ENCODE measurements at regions not wholly inside any gene's neighbourhood (a gene's known extent, or its start where the extent isn't known, plus 50 kb on each side); places are given as distances from the start of the nearest gene placed in this dataset.

DNA sequence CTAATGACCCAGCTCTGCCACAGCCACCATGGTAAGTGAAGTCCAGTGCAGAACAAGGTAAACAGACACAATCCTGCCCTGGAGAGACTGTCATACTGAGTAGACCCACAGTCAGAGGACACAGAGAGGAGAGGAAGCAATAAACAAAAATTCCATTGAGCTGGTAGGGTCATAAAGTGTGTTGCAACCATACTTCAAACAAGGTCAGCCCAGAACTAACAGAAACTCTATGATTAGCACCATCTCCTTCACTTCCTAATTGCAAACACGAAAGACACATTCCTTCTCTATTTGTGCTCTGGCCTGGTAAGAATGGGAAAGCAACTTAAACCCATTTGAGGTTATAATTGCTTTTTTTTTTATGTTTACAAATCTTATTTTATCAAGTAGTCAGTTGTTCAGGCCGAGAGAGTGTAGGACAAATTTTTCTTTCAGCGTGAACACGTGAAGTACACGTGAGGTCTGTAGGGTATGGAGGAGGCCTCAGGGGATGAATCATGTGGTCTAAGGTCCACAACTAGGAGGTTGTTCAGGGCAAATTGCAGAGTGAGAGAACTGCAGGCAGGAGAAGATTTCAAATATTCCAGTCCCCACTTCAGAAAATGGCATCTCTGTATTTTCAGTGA lies 71.4 kb upstream of the GLS start:
- no peaks in the 10 kb centered on the region for H3K9me3 ChIP-seq (ENCODE audit: control insufficient read depth, insufficient read depth, low read depth, low read length)
- ATAC-seq: no peak
- in situ Hi-C loops (cut with HindIII; ENCODE audit: low pct_unique_long_range_greater_than_20kb, low sequenced_read_pairs) (no loop called here), intact Hi-C loops (cut with micrococcal nuclease; ENCODE audit: unreplicated experiment) (loop anchor here (10.0 kb wide), 1 partner anchor 424 kb away; no protein-coding TSS in a partner anchor)
- no peak overlapping the region for H3K27ac ChIP-seq (ENCODE audit: low read length)
- BruUV-seq (replicated peaks): no TSS peak
- H3K4me1 ChIP-seq (ENCODE audit: control insufficient read depth, insufficient read depth, low read length): no peaks in the 10 kb centered on the region
- ChIA-PET CTCF (no interaction called here), POLR2A (interaction anchor here (0.5 kb wide), 1 partner anchor 105 kb away, joined by 4 read pairs; no protein-coding TSS in a partner anchor)
- DNase-seq (ENCODE audit: low read depth, low spot score): no peak
- TF ChIP-seq POLR2AphosphoS5 (IDR thresholded peaks at IDR 0.05; ENCODE audit: low read depth, low read length): no peak
- TF ChIP-seq REST (IDR thresholded peaks at IDR 0.05; ENCODE audit: insufficient read depth in 1 of 2, low read depth in 2 of 2, low read length in 1 of 2): no peak
- no peak for TF ChIP-seq TCF7L2 (IDR thresholded peaks at IDR 0.05; ENCODE audit: low read depth, low read length)
- no peak for TF ChIP-seq CTCF (IDR thresholded peaks at IDR 0.05)
- no peak for TF ChIP-seq SIN3A (IDR thresholded peaks at IDR 0.05; ENCODE audit: borderline replicate concordance, insufficient read depth, low read depth, low read length)
- H3K36me3 ChIP-seq (ENCODE audit: control insufficient read depth, insufficient read depth, low read length): no peaks in the 10 kb centered on the region
- no peak overlapping the region for H3K4me3 ChIP-seq (ENCODE audit: low read depth in 2 of 2, low read length in 2 of 2)
- H3K27me3 ChIP-seq (ENCODE audit: control insufficient read depth, insufficient read depth, low read length): no peaks in the 10 kb centered on the region; the same call in 1 of the 2 replicates

DNA sequence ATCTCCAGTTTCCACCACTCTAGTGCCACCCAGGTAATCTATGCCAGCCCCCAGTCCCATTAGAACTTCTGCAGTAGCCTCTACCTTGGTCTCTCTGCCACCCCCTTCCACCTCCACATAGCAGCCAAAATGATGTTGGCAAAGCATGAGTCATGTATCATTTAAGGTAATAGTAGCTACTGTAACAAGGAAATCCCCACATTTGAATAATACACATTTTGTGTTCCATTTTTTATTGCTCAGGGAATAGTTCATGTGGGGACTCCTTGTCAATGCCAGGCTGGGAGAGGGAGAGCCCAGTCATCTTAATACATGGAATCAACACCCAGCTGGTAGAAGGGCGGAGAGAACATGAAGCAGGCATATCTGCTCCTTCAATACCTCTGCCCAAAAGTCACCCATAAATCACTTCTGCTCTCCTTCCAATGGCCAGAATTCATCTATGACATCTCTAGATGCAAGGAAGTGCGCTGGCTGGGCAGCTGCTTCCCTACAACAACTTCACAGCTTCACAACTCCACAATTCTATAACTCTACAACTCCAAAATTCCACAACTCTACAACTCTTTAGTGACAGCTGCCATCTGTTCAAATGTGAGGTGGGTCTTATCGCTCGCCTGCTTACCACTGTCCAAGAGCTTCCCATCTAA lies 70.6 kb upstream of the GLS start:
- H3K4me3 ChIP-seq (ENCODE audit: low read depth in 2 of 2, low read length in 2 of 2): no peak overlapping the region
- H3K27ac ChIP-seq (ENCODE audit: low read length): no peak overlapping the region
- ChIA-PET POLR2A (no interaction called here), CTCF (no interaction called here)
- in situ Hi-C loops (cut with HindIII; ENCODE audit: low pct_unique_long_range_greater_than_20kb, low sequenced_read_pairs): no loop called here
- TF ChIP-seq CTCF (IDR thresholded peaks at IDR 0.05) (no peak), POLR2AphosphoS5 (IDR thresholded peaks at IDR 0.05; ENCODE audit: low read depth, low read length) (no peak), REST (IDR thresholded peaks at IDR 0.05; ENCODE audit: insufficient read depth in 1 of 2, low read depth in 2 of 2, low read length in 1 of 2) (no peak)
- intact Hi-C loops (cut with micrococcal nuclease; ENCODE audit: unreplicated experiment): loop anchor here (10.0 kb wide), 1 partner anchor 425 kb away; no protein-coding TSS in a partner anchor
- H3K27me3 ChIP-seq (ENCODE audit: control insufficient read depth, insufficient read depth, low read length): no peaks in the 10 kb centered on the region; the same call in 1 of the 2 replicates
- BruUV-seq (replicated peaks): no TSS peak
- no peak for ATAC-seq
- DNase-seq (ENCODE audit: low read depth, low spot score): no peak
- H3K36me3 ChIP-seq (ENCODE audit: control insufficient read depth, insufficient read depth, low read length): no peaks in the 10 kb centered on the region
- H3K9me3 ChIP-seq (ENCODE audit: control insufficient read depth, insufficient read depth, low read depth, low read length): no peaks in the 10 kb centered on the region
- H3K4me1 ChIP-seq (ENCODE audit: control insufficient read depth, insufficient read depth, low read length): no peaks in the 10 kb centered on the region

All from Panc1 (cell line).